IPS-11a (cell line): ENCODE measurements at regions not wholly inside any gene's neighbourhood (a gene's known extent, or its start where the extent isn't known, plus 50 kb on each side); places are given as distances from the start of the nearest gene placed in this dataset.
"Not testable (repeated sequence)": the region's sequence is repeated elsewhere in the genome, so short reads cannot be mapped to it uniquely, and the experiment has no call there.

Experiments
- H3K4me3 ChIP-seq: one replicate; pipeline ENCODE4 v1.5.1; 2013; ENCODE audit warnings: low read depth, low read length, control low read depth

DNA sequence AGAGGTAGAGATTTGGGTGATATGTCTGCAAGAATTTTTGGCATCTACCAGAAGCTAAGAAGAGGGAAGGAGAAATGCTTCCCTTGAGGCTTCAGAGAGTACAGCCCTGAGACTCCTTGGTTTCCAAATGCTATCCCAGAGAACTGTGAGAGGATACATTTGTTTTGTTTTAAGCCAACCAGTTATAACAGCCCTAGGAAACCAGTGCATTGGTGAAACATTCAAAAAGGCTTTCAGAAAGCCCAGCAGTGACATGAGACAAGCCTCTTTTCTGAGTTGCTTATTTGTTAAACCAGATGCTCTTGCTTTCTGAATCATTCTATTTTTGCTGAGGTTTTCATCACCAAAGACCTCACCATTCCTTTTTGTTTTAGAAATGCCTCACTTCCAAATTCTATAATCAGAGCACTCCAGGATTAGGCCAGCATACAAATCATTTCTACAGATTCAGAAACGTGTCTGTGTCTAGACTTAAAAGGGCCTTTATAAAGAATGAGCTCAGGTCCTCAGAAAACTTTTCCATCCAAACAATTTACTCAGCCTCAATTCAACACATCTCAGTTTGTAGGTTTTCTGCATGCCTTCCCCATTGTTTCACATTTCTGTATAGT, 1617.8 kb upstream of the FLRT2 start:
- H3K4me3 ChIP-seq: no peak overlapping the region

DNA sequence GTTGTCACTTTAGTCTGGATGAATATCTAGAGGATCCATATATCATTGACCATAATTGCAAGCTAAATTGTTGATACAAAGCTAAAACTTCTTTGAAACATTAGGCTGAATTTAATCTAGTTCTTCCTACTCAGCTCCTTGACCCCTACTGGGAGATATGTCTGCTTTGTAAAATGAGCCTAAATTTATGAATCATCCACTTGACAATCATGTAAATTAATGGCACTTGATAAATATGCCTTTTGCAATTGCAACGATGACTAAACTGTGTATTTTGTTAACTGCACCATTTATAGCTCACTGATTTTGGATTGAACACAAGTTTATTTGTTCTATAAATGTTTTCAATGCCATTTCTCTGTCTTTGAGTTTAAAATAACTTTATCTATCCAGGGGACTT, 1616.5 kb upstream of the FLRT2 start:
- no peak overlapping the region for H3K4me3 ChIP-seq

DNA sequence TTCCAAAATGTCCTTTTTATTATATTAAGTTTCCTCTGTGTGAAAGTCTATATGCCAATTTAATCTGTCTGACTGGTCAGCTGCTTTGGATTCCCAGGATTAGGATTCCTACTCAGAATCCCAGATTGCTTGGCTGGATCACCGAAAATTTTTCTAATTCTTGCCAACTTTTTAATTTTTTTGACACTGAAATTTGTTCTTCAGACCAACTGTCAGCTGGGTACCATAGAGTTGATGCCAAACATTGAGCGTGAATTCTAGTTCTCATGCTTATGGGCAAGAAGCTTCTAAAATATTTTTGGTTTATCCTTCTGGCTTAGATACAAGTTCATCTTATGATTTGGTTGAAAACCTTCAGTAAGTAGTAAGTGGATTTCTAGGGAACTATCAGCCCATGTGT, 1611.4 kb upstream of the FLRT2 start:
- no peak overlapping the region for H3K4me3 ChIP-seq

DNA sequence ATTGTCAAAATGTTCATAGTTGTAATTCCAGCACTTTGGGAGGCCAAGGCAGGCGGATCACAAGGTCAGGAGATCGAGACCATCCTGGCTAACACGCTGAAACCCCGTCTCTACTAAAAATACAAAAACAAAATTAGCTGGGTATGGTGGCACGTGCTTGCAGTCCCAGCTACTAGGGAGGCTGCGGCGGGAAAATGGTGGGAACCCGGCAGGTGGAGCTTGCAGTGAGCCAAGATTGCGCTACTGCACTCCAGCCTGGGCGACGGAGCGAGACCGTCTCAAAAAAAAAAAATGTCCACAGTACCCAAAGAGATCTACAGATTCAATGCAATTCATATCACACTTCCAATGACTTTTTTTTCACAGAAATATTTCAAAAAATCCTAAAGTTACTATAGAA, 1610.3 kb upstream of the FLRT2 start:
- not testable (repeated sequence) for H3K4me3 ChIP-seq

DNA sequence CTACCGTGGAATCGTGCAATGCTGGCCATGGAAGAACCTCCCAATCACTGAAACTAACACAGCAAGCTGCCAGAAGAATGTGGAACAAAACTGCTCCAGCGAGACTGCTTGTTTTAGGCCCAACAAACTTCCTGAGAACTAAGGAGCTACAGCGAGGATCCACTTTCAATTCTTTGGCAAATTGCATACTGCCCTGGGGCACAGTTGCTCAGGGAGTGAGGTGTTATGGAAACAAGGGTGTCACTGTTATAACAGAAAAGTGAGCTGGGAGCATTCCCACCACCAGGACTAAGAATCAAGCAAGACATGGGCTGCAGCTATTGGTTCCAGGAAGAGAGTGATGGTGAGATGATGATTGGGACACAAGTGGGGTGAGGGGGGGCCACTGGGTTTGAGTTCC, 1606.1 kb upstream of the FLRT2 start:
- no peak overlapping the region for H3K4me3 ChIP-seq

DNA sequence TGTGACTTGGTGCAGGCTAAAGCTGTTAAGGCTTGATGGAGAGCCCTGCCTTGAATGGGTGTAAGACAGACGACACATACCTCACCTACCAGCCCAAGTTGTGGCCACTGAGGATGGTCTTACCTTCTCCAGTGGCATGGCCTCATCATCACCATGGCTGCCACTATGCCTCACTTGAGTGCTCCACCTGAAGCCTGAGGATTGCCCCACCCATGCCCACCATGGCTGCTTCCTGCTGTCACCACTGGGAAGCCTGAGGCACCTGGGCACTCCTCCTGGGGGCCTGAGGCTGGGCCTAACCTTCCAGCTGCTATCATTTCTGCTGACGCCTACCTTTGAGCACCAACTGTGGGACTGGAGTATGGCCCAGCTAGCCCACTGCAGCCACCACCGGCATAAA, 1605.7 kb upstream of the FLRT2 start:
- H3K4me3 ChIP-seq: no peak overlapping the region

DNA sequence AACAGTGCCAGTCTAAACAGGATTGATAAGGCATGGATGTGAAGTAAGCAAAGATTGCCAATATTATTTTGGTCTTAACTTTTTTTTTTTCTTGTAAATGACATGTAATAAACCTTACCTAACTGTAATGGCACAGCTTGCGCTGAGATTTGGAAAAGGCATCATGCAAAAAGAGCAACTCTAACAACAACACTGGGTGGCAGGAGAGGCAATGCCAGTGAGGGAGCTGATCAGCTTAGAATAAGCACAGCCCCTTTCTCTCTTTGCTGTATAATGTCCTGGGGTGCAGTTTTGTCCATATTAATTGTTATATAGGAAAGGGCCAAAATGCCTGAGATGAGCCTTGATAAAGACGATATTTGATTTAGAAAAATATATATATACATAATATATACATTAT, 1589.7 kb upstream of the FLRT2 start:
- H3K4me3 ChIP-seq: no peak overlapping the region

DNA sequence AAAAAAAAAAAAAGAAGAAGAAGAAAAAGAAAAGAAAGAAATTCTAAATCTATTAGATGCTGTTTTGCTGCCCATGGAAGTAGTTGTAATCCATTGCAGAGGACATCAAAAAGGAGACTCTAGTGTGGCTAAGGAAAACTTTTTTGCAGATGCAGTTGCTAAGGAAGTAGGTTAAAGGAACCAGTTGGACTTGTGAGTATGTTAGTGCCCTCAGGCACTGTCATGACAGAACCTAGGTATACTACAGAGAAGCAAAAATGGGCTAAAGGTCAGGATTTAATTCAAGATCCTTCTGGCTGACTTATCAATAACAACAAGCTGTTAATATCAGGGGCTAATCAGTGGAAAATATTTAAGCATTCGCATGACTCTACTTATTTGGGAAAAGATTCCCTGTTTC, 1571.6 kb upstream of the FLRT2 start:
- no peak overlapping the region for H3K4me3 ChIP-seq

DNA sequence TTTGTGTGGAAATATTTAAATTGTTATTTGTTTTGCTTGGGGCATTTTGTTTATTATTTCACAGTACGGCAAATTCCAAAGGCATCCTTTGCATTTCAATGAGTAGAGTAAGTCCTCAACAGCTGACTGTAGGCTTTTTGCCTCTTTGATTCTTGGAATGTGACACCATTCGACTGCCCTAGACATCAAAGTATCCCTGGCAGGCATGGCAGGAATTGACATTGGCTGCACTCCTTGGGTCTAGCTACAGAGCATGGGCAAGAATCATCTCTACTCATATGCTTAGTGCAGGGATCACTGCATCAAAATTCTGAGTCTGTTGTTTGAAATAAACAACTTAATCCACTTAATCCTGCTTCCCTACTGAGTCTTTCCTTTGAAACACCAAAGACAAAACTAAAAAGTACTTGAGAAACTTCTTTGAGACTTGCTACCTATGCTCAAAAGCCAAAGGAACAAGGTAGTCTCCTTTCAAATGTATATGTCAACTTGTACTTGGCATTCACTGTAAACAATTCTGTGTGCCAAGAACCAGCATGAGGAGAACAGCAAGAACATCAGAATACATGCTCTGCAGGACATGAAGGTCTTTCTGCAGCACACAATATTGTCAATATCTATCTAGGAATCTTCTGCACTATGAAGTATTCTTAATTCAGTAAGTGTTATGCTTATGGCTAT, 1569.0 kb upstream of the FLRT2 start:
- H3K4me3 ChIP-seq: no peak overlapping the region

DNA sequence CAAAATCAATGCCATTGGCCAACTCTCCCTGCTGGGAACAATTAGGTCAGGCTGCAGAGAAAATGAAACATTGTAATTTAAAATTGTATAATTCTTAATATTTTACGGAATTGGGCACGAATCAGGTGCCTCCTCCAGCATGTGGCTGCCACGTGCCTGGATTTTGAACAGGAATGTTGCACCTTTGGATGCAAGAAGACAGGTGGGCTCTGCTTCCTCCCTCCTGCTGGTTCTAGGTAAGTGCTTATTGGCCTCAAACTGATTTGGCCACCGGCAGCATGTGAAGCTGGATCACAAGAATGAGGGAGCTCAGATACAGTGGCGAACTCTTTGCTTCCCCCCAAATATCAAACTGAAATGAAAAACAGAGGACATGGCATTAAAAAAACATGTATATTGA, 1559.9 kb upstream of the FLRT2 start:
- H3K4me3 ChIP-seq: no peak overlapping the region

DNA sequence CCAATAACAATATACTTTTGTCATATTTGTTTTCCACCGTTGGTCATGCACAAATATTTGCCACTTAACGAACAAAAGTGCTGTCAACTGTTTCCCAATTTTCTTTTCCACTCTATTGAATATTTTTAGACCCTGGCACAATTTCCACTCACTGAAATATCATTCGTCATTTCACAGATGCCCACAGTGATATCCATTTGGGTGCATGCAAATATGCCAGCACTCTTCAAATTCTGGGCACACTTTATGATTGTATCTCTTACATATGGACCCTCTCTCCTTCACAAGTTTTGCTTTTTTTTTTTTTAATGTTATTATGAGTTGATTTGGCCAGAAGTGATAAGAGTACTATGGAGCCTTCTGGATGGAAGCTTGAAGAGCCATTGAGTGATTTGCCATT, 1557.3 kb upstream of the FLRT2 start:
- H3K4me3 ChIP-seq: no peak overlapping the region

DNA sequence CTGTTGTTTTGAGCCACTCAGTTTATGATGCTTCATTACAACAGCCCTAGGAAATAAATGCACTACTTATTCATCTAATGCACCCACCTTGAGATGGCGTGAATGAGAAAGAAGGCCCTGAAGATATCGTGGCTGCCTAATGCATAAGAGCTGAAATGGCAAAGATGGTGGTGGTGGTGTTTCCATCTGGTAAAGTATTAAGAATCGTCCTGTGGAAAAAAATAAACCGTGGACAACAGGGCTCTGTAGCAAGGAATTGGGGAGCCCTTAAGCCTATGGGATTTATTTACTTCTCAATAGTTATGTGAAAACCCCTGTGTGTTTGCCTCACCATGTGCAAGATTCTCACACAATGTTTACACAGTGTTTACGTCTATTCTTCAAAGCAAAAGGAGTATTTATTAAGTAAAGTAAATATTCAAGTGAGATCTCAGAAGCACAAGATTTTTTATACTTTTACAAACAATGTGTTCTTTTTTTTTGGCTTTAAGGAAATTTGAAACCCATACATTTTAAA, 1555.2 kb upstream of the FLRT2 start:
- H3K4me3 ChIP-seq: no peak overlapping the region

DNA sequence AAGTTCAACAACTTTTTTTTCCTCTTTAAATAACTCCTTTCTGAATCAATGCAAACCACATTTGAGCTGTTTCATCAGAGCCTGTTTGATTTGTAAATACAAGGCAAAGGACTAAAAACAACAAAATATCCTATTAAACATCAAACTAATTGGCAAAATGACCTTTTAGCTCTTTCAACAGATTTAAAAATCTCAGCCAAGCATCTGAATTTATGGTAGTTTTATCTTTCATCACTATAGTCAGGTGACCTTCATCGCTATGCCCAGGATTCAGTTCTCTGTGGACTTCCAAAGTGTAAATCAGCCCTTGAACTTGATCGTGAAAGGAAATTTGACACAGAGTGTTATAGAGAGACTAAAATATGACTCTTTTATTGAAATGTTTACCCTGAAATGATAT, 1554.5 kb upstream of the FLRT2 start:
- H3K4me3 ChIP-seq: no peak overlapping the region

DNA sequence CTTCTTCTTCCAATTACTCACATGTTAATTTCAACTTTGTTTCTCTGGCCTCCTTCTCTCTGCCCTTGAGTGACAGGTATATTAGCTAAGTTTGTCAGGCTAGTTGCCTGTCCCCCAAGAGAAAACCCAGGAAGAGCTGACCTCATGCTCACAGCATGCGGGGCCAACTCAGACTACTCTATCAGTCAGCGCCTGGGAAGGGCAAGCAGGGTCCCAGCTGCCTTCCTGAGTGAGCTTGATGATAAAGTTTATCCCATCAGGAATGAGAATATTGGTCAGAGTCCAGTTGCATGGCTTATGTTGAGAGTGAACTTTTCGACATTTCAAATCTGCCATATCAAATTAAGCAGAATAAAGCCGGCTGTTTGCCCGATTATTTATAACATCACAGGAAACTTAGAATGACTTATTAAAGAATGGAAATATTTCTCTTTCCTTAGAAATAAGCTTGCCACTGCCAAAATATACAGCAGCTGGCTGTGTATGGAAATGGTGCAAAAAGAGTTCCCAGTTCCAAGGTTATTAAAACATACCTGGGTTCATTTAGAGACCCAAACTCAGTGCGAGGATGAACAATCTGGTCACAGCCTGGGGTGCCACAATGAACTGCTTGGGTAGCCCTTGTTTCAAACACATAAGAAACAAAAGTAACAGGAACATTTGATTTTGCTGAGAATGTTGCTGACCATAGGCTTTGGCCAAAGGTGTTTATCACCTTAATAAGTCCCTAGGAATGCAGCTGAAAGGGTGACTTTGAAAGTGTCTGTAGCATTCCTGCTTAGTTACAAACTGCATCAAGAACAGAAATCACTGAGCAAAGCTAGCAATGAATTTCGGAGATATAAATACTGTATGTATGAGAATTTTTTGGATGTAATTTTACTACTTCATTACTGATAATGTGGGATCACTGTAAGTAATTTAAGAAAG, 1553.8 kb upstream of the FLRT2 start:
- no peak overlapping the region for H3K4me3 ChIP-seq

DNA sequence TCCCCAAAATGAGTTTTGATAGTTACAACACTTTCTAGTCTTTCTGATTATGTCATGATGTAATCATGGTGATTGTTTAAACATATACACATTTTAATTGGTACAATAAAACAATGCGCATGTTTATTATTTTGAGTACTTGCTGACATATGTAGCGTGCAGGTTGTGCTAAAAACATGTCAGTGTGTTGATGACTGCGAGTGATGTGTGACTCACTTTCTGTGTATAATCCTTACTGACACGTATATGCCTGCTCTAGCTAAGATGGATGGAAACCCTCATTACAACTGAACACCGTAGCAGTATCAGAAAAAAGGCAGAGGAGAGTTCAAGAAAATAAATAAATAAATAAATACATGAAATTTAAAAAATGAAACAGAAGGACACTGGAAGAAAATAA, 1552.4 kb upstream of the FLRT2 start:
- H3K4me3 ChIP-seq: no peak overlapping the region

DNA sequence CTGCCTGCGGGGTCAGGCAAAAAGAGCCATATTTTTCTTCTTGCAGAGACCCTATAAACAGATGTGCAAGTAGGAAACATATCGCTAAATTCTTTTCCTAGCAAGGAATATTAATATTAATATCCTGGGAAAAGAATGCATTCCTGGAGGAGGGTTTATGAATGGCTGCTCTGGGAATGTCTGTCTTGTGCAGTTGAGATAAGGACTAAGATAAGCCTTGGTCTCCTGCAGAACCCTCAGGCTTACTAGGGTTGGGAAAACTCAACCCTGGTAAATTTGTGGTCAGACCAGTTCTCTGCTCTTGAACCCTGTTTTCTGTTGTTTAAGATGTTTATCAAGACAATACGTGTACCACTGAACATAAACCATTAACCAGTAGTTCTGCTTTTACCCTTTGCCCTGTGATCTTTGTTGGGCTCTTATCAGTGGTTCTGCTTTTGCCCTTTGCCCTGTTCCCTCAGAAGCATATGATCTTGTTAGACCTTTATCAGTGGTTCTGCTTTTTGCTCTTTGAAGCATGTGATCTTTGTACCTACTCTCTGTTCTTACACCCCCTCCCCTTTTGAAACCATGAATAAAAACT, 1548.2 kb upstream of the FLRT2 start:
- not testable (repeated sequence) for H3K4me3 ChIP-seq

DNA sequence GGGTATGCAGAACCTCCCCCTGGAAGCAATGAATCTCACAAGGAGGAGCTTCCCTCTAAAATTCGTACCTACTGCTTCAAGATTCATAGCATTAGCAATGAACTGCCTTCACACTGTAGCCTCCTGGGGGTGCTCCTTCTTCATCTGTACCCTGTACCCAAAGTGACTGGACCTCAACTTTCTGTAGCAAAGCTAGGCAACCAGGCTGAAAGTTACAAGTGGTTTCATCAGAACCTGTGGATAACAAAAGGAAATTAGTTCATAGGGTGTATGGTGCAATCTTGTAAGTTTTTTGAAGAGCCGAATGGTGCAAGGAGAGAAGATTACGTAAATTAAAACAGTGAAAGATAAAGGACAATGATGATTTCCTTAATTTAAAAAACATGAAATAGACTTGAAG, 1541.7 kb upstream of the FLRT2 start:
- H3K4me3 ChIP-seq: no peak overlapping the region

DNA sequence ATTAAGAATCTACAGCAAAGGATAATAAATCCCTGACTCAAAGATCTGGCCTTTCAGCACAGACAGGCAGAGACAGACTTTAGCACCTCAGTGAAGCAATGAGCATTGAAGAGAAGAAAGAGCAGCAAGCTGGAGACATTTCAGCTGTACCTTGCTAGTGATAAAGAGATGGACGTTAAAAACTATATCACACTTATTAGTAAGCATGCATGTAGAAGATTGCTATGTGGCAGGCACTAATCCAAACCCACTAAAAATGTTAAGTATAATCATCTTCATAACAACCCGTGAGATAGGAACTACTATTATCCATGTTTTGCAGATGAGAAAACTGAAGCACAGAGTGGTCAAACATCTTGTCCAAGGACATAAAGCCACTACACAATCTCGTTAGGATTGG, 1538.3 kb upstream of the FLRT2 start:
- no peak overlapping the region for H3K4me3 ChIP-seq

DNA sequence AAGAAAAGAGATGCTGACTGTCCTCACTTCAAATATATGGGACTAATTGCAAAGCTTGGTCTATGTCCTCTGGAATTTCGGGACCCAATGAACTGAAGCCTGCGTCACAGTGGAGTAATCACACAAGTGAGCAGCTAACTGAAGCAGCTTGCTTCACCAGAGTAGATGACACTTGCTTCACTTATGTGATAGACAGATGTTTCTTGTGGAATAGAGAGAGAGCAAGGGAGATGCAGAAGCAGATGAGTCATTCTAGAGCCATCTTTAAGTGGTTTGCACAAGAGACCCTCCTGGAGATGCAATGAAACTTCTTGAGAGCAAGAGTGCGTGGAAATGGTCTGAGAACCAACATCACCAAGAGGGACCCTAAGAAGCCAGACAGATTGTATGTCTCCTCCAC, 1537.1 kb upstream of the FLRT2 start:
- H3K4me3 ChIP-seq: no peak overlapping the region

DNA sequence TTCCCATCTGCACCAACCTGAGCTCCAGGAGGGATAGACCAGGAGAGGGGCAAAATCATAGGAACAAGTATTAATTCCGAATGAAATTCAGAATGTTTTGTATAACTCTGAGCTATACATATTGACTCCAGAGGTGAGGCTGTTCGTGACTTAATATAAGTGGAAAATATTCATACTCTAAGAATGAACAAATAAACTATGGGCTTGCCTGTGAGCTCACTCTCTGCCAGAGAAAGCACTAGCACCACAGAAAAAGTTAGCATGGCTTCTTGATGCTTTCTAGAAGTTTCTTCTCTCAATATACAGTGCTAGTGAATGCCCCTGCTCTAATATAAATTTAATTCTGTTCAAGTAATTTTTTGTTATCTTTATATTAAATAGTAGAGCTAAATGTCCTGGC, 1536.4 kb upstream of the FLRT2 start:
- H3K4me3 ChIP-seq: no peak overlapping the region

DNA sequence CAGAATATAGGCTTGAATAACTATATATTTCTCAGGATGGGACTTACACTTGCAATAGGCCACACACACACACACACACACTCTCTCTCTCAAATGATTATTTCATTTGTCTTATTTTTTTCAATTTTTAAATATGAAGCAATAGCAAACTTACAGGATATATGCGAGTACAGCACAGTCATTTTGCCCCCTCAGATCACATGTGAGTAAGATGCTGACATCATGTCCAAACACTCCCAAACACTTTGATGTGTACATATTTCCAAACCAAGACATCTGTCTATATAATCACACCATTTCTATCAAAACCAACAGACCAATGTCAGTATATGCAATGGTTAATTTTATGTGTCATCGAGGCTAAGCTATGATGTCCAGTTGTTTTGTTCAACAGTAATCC, 1535.9 kb upstream of the FLRT2 start:
- H3K4me3 ChIP-seq: no peak overlapping the region

DNA sequence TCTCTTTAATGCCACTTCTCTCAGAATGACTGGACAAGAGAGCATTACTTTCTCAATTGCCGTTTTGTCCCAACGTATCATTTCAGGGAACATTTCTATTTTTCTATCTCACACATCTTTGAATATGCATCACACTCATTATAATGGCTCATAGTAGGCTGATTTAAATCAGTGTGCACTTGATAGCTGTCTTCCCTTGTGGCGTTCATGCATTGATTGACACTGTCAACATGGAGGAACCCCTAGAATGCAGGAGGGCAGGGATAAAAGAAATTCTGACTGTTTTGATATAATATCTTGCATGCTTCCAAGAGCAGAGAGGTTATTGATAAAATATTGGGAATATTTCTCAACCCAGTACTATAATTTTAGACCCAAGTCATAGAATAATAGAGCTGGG, 1528.9 kb upstream of the FLRT2 start:
- H3K4me3 ChIP-seq: no peak overlapping the region
